HEK293 (cell line): ENCODE measurements at regions not wholly inside any gene's neighbourhood (a gene's known extent, or its start where the extent isn't known, plus 50 kb on each side); places are given as distances from the start of the nearest gene placed in this dataset.

Source experiments
- CTCF ChIA-PET: fragments of 350-600 bp; formaldehyde crosslinking; extraction: SDS; loops from one replicate; lab custom pipeline; 2021; ENCODE audit warnings: antibody characterized with exemption; lab: Yijun Ruan, JAX
- POLR2A ChIA-PET: fragments of 300-600 bp; formaldehyde crosslinking; extraction: SDS; loops from one replicate; lab custom pipeline; 2020; ENCODE audit warnings: antibody characterized with exemption, inconsistent platforms; lab: Yijun Ruan, JAX
- H3K27ac ChIP-seq: fragments of 200-500 bp; sonication (Bioruptor generic); 2 replicates; pipeline ENCODE4 v1.5.1; 2014; ENCODE audit warnings: low read depth, low read length, control low read depth, inconsistent platforms; ENCODE audit errors: extremely low read depth
- H3K36me3 ChIP-seq, 2 experiments: fragments of 200-500 bp in 1 of 2; sonication (Bioruptor generic) in 1 of 2; 1 replicate in 1 of 2; 2 replicates in 1 of 2; pipeline ENCODE4 v1.5.1; 2014 to 2017; ENCODE audit warnings: inconsistent platforms in 2 of 2, low read length in 2 of 2; ENCODE audit not compliant: control insufficient read depth in 2 of 2, insufficient read depth in 1 of 2
- H3K4me1 ChIP-seq: fragments of 200-500 bp; sonication (Bioruptor generic); 2 replicates; pipeline ENCODE4 v1.5.1; 2014; ENCODE audit warnings: mild to moderate bottlenecking, low read length, inconsistent platforms; ENCODE audit not compliant: control insufficient read depth, insufficient read depth
- H3K4me3 ChIP-seq: 2 replicates; pipeline ENCODE4 v1.5.1; 2011; ENCODE audit warnings: low read depth, mild to moderate bottlenecking, control low read depth, low read length, moderate library complexity
- H3K9me3 ChIP-seq: fragments of 200-500 bp; sonication (Bioruptor generic); 2 replicates; pipeline ENCODE4 v1.5.1; 2014; ENCODE audit warnings: low read depth, low read length, inconsistent platforms; ENCODE audit not compliant: control insufficient read depth, insufficient read depth
- BCL11B ChIP-seq: fragments of 450-650 bp; formaldehyde crosslinking; IDR thresholded peaks from 2 replicates; pipeline ENCODE4 v1.5.1; 2016; ENCODE audit warnings: low read depth, missing biosample characterization, missing genetic modification characterization
- SCRT2 ChIP-seq: fragments of 450-650 bp; formaldehyde crosslinking; IDR thresholded peaks from 2 replicates; pipeline ENCODE4 v1.5.1; 2016; ENCODE audit warnings: missing biosample characterization, missing genetic modification characterization
- ZFP37 ChIP-seq: fragments of 450-650 bp; formaldehyde crosslinking; IDR thresholded peaks from 2 replicates; pipeline ENCODE4 v1.5.1; 2016; ENCODE audit warnings: missing biosample characterization, missing genetic modification characterization
- ZNF155 ChIP-seq: fragments of 450-650 bp; formaldehyde crosslinking; IDR thresholded peaks from 2 replicates; pipeline ENCODE4 v1.5.1; 2016; ENCODE audit warnings: missing biosample characterization, missing genetic modification characterization
- ZNF174 ChIP-seq: fragments of 450-650 bp; formaldehyde crosslinking; IDR thresholded peaks from 2 replicates; pipeline ENCODE4 v1.5.0; 2017; ENCODE audit warnings: missing biosample characterization, mild to moderate bottlenecking, missing genetic modification characterization
- ZNF211 ChIP-seq: fragments of 450-650 bp; formaldehyde crosslinking; IDR thresholded peaks from 2 replicates; pipeline ENCODE4 v1.5.1; 2016; ENCODE audit warnings: low read depth, missing biosample characterization, missing genetic modification characterization
- ZNF214 ChIP-seq: fragments of 450-650 bp; formaldehyde crosslinking; IDR thresholded peaks from 2 replicates; pipeline ENCODE4 v1.5.1; 2017; ENCODE audit warnings: missing biosample characterization, mild to moderate bottlenecking, missing genetic modification characterization, borderline replicate concordance
- ZNF223 ChIP-seq: fragments of 450-650 bp; formaldehyde crosslinking; IDR thresholded peaks from 2 replicates; pipeline ENCODE4 v1.5.1; 2016; ENCODE audit warnings: missing biosample characterization, missing genetic modification characterization
- ZNF24 ChIP-seq: fragments of 450-650 bp; formaldehyde crosslinking; IDR thresholded peaks from 2 replicates; pipeline ENCODE4 v1.5.1; 2016; ENCODE audit warnings: missing biosample characterization, missing genetic modification characterization
- ZNF423 ChIP-seq: fragments of 450-650 bp; formaldehyde crosslinking; IDR thresholded peaks from 2 replicates; pipeline ENCODE4 v1.5.1; 2016; ENCODE audit warnings: missing biosample characterization, missing genetic modification characterization
- ZNF596 ChIP-seq: fragments of 450-650 bp; IDR thresholded peaks from 2 replicates; pipeline ENCODE4 v1.5.0; 2018; ENCODE audit warnings: missing biosample characterization, mild to moderate bottlenecking, missing genetic modification characterization, moderate library complexity
- TF ChIP-seq, protein P1 (sequence below): fragments of 450-650 bp; formaldehyde crosslinking; IDR thresholded peaks from 2 replicates; pipeline ENCODE4 v1.5.1; 2016; ENCODE audit warnings: missing biosample characterization, missing genetic modification characterization
- TF ChIP-seq, protein P2 (sequence below): sonication (generic); formaldehyde crosslinking; IDR thresholded peaks from 2 replicates; pipeline ENCODE4 v1.8.1; 2022; ENCODE audit warnings: mild to moderate bottlenecking, moderate library complexity, missing genetic modification reagents
- TF ChIP-seq, protein P3 (sequence below): fragments of 450-650 bp; formaldehyde crosslinking; IDR thresholded peaks from 2 replicates; pipeline ENCODE4 v1.5.1; 2016; ENCODE audit warnings: missing biosample characterization, missing genetic modification characterization
- TF ChIP-seq, protein P4 (sequence below): fragments of 450-650 bp; formaldehyde crosslinking; IDR thresholded peaks from 2 replicates; pipeline ENCODE4; 2016; ENCODE audit warnings: missing biosample characterization, missing genetic modification characterization
- TF ChIP-seq, protein P5 (sequence below): fragments of 450-650 bp; formaldehyde crosslinking; IDR thresholded peaks from 2 replicates; pipeline ENCODE4 v1.5.1; 2017; ENCODE audit warnings: missing biosample characterization, missing genetic modification characterization
- TF ChIP-seq, protein P6 (sequence below): fragments of 450-650 bp; formaldehyde crosslinking; optimal IDR thresholded peaks from 2 replicates; pipeline ENCODE3; 2016; ENCODE audit warnings: missing biosample characterization, mild to moderate bottlenecking, missing genetic modification characterization
- TF ChIP-seq, protein P7 (sequence below): fragments of 450-650 bp; formaldehyde crosslinking; IDR thresholded peaks from 2 replicates; pipeline ENCODE4 v1.5.1; 2016; ENCODE audit warnings: missing biosample characterization, missing genetic modification characterization
- TF ChIP-seq, protein P8 (sequence below): fragments of 450-650 bp; IDR thresholded peaks from 2 replicates; pipeline ENCODE4 v1.5.1; 2018; ENCODE audit warnings: missing biosample characterization, mild to moderate bottlenecking, missing genetic modification characterization
- TF ChIP-seq, protein P9 (sequence below): fragments of 450-650 bp; formaldehyde crosslinking; IDR thresholded peaks from 2 replicates; pipeline ENCODE4 v1.5.1; 2016; ENCODE audit warnings: missing biosample characterization, missing genetic modification characterization
- TF ChIP-seq, protein P10 (sequence below): fragments of 450-650 bp; formaldehyde crosslinking; IDR thresholded peaks from 2 replicates; pipeline ENCODE4 v1.5.1; 2016; ENCODE audit warnings: missing biosample characterization, missing genetic modification characterization

DNA sequence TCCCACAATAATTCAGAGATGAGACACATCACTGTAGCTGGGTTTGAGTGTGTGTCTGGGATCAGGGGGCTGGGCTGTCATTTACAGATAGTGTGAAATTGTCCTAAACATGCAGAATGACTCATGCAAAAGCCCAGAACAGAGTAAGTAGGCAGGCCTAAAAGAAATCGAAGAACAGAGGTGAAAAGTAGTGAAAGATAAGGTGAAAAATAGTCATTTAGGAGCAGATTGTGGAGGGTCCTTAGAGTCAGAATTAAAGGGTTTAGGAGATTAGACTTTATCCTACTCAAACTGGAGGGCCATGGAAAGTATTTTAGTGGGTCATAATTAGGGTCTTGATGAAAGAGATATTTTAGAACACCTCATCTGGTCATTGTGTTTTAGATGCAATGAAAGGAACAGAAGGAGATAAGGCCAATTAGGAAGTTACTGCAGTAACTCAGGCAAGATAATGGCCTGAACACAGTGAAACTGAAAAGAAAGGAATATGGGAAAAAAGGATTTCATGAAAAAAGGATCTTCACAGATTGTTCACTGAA is 58.3 kb upstream of the NEBL start (continued):
- TF ChIP-seq, protein P1, sequence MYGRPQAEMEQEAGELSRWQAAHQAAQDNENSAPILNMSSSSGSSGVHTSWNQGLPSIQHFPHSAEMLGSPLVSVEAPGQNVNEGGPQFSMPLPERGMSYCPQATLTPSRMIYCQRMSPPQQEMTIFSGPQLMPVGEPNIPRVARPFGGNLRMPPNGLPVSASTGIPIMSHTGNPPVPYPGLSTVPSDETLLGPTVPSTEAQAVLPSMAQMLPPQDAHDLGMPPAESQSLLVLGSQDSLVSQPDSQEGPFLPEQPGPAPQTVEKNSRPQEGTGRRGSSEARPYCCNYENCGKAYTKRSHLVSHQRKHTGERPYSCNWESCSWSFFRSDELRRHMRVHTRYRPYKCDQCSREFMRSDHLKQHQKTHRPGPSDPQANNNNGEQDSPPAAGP (tag by site-specific recombination), result no peak

DNA sequence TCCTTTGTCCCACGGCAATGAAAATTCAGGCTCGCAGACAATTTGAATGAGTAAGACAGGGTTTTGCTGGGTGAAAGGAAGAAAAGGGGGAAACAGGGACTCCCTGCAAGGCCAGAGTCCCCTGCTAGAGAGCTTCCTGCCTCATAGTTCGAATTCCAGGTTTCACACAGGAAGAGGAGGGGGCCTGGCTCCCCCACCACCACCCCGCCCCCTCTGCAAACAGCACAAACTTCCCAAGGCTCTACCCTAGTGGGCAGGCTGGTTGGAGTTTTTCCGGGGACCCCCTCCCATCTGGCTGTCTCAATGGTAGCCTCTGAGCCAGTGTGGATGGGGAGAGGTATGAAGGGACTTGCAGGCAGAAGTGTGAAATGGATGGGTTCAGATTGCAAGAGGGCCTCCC is 57.4 kb upstream of the NEBL start:
- TF ChIP-seq, protein P2, sequence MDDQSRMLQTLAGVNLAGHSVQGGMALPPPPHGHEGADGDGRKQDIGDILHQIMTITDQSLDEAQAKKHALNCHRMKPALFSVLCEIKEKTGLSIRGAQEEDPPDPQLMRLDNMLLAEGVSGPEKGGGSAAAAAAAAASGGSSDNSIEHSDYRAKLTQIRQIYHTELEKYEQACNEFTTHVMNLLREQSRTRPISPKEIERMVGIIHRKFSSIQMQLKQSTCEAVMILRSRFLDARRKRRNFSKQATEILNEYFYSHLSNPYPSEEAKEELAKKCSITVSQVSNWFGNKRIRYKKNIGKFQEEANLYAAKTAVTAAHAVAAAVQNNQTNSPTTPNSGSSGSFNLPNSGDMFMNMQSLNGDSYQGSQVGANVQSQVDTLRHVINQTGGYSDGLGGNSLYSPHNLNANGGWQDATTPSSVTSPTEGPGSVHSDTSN (CRISPR knock-in tag), result no peak
- TF ChIP-seq, protein P3, sequence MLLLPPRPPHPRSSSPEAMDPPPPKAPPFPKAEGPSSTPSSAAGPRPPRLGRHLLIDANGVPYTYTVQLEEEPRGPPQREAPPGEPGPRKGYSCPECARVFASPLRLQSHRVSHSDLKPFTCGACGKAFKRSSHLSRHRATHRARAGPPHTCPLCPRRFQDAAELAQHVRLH (tag by site-specific recombination), result no peak
- TF ChIP-seq, protein P4, sequence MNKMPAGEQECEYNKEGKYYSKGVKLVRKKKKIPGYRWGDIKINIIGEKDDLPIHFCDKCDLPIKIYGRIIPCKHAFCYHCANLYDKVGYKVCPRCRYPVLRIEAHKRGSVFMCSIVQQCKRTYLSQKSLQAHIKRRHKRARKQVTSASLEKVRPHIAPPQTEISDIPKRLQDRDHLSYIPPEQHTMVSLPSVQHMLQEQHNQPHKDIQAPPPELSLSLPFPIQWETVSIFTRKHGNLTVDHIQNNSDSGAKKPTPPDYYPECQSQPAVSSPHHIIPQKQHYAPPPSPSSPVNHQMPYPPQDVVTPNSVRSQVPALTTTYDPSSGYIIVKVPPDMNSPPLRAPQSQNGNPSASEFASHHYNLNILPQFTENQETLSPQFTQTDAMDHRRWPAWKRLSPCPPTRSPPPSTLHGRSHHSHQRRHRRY, result no peak
- TF ChIP-seq, protein P5, sequence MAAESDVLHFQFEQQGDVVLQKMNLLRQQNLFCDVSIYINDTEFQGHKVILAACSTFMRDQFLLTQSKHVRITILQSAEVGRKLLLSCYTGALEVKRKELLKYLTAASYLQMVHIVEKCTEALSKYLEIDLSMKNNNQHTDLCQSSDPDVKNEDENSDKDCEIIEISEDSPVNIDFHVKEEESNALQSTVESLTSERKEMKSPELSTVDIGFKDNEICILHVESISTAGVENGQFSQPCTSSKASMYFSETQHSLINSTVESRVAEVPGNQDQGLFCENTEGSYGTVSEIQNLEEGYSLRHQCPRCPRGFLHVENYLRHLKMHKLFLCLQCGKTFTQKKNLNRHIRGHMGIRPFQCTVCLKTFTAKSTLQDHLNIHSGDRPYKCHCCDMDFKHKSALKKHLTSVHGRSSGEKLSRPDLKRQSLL (tag by site-specific recombination), result no peak
- TF ChIP-seq ZNF155 (tag by site-specific recombination) (no peak), SCRT2 (tag by site-specific recombination) (no peak), ZNF596 (no peak), ZFP37 (tag by site-specific recombination) (no peak), ZNF423 (tag by site-specific recombination) (no peak), ZNF24 (tag by site-specific recombination) (no peak), ZNF214 (tag by site-specific recombination) (no peak), BCL11B (no peak), ZNF174 (tag by site-specific recombination) (no peak), ZNF223 (tag by site-specific recombination) (no peak), ZNF211 (tag by site-specific recombination) (no peak)
- TF ChIP-seq, protein P6, sequence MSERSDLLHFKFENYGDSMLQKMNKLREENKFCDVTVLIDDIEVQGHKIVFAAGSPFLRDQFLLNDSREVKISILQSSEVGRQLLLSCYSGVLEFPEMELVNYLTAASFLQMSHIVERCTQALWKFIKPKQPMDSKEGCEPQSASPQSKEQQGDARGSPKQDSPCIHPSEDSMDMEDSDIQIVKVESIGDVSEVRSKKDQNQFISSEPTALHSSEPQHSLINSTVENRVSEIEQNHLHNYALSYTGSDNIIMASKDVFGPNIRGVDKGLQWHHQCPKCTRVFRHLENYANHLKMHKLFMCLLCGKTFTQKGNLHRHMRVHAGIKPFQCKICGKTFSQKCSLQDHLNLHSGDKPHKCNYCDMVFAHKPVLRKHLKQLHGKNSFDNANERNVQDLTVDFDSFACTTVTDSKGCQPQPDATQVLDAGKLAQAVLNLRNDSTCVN, result no peak
- TF ChIP-seq, protein P7, sequence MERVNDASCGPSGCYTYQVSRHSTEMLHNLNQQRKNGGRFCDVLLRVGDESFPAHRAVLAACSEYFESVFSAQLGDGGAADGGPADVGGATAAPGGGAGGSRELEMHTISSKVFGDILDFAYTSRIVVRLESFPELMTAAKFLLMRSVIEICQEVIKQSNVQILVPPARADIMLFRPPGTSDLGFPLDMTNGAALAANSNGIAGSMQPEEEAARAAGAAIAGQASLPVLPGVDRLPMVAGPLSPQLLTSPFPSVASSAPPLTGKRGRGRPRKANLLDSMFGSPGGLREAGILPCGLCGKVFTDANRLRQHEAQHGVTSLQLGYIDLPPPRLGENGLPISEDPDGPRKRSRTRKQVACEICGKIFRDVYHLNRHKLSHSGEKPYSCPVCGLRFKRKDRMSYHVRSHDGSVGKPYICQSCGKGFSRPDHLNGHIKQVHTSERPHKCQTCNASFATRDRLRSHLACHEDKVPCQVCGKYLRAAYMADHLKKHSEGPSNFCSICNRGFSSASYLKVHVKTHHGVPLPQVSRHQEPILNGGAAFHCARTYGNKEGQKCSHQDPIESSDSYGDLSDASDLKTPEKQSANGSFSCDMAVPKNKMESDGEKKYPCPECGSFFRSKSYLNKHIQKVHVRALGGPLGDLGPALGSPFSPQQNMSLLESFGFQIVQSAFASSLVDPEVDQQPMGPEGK (tag by site-specific recombination), result no peak
- TF ChIP-seq, protein P8, sequence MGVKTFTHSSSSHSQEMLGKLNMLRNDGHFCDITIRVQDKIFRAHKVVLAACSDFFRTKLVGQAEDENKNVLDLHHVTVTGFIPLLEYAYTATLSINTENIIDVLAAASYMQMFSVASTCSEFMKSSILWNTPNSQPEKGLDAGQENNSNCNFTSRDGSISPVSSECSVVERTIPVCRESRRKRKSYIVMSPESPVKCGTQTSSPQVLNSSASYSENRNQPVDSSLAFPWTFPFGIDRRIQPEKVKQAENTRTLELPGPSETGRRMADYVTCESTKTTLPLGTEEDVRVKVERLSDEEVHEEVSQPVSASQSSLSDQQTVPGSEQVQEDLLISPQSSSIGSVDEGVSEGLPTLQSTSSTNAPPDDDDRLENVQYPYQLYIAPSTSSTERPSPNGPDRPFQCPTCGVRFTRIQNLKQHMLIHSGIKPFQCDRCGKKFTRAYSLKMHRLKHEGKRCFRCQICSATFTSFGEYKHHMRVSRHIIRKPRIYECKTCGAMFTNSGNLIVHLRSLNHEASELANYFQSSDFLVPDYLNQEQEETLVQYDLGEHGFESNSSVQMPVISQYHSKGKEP, result no peak
- TF ChIP-seq, protein P9, sequence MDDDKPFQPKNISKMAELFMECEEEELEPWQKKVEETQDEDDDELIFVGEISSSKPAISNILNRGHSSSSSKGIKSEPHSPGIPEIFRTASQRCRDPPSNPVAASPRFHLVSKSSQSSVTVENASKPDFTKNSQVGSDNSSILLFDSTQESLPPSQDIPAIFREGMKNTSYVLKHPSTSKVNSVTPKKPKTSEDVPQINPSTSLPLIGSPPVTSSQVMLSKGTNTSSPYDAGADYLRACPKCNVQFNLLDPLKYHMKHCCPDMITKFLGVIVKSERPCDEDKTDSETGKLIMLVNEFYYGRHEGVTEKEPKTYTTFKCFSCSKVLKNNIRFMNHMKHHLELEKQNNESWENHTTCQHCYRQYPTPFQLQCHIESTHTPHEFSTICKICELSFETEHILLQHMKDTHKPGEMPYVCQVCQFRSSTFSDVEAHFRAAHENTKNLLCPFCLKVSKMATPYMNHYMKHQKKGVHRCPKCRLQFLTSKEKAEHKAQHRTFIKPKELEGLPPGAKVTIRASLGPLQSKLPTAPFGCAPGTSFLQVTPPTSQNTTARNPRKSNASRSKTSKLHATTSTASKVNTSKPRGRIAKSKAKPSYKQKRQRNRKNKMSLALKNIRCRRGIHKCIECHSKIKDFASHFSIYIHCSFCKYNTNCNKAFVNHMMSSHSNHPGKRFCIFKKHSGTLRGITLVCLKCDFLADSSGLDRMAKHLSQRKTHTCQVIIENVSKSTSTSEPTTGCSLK (tag by site-specific recombination), result no peak
- TF ChIP-seq, protein P10, sequence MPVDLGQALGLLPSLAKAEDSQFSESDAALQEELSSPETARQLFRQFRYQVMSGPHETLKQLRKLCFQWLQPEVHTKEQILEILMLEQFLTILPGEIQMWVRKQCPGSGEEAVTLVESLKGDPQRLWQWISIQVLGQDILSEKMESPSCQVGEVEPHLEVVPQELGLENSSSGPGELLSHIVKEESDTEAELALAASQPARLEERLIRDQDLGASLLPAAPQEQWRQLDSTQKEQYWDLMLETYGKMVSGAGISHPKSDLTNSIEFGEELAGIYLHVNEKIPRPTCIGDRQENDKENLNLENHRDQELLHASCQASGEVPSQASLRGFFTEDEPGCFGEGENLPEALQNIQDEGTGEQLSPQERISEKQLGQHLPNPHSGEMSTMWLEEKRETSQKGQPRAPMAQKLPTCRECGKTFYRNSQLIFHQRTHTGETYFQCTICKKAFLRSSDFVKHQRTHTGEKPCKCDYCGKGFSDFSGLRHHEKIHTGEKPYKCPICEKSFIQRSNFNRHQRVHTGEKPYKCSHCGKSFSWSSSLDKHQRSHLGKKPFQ (tag by site-specific recombination), result no peak
- no peaks in the 10 kb centered on the region; a peak in 1 of 3 replicates for H3K36me3 ChIP-seq
- H3K9me3 ChIP-seq, result no peaks in the 10 kb centered on the region
- CTCF ChIA-PET, result interaction anchor here (0.6 kb wide), 1 partner anchor 65 kb away, joined by 3 read pairs; no protein-coding TSS in a partner anchor
- H3K4me3 ChIP-seq, result no peak overlapping the region
- POLR2A ChIA-PET, result no interaction called here
- no peak overlapping the region for H3K27ac ChIP-seq
- H3K4me1 ChIP-seq, result peaks cover 22% of the 10 kb centered on the region
